ENCODE measurements at regions not wholly inside any gene's neighbourhood (a gene's known extent, or its start where the extent isn't known, plus 50 kb on each side); places are given as distances from the start of the nearest gene placed in this dataset.

GRCh38 chr4:104211657-104212056, 283.0 kb downstream of the CXXC4 start:
- 0% methylated on average over 2 of the region's 2 CpGs for WGBS (ENCODE audit: insufficient coverage, low coverage, missing lambda C conversion rate)
- Histone ChIP-seq H3K27ac (ENCODE audit: extremely low read depth, low read depth, low read length) (no peak overlapping the region), H3K79me2 (ENCODE audit: control insufficient read depth, insufficient read depth, low read length) (no peaks in the 10 kb centered on the region), H3K27me3 (ENCODE audit: control insufficient read depth in 2 of 2, insufficient read depth in 2 of 2, low read length in 2 of 2) (no peaks in the 10 kb centered on the region), H3K36me3 (ENCODE audit: control insufficient read depth, insufficient read depth, low read length) (no peaks in the 10 kb centered on the region), H4K20me1 (replicated peaks; ENCODE audit: control insufficient read depth, insufficient read depth, low read length) (no peaks in the 10 kb centered on the region), H3K9me3 (replicated peaks; ENCODE audit: control insufficient read depth, insufficient read depth, low read depth, low read length) (no peaks in the 10 kb centered on the region; the same call in 1 of the 2 replicates), H3K4me1 (replicated peaks in 1 of 2; ENCODE audit: control insufficient read depth in 2 of 2, insufficient read depth in 2 of 2, low read length in 2 of 2) (no peaks in the 10 kb centered on the region), H2AFZ (ENCODE audit: low read depth, low read length) (no peak overlapping the region), H3K4me3 (no peak overlapping the region), H3K9me1 (ENCODE audit: control insufficient read depth, insufficient read depth, low read length) (no peaks in the 10 kb centered on the region), H3K9ac (ENCODE audit: insufficient read depth in 1 of 2, low read depth in 2 of 2, low read length in 2 of 2) (no peak overlapping the region), H3K4me2 (ENCODE audit: insufficient read depth, low read length) (no peak overlapping the region)
- intact Hi-C loops (cut with micrococcal nuclease): no loop called here
- ChIA-PET POLR2A (no interaction called here), CTCF (ENCODE audit: low intra/inter-chr PET ratio) (no interaction called here)
- in situ Hi-C loops (cut with MboI): no loop called here
- peak; percentile 71 for TF ChIP-seq CEBPB (tag; IDR thresholded peaks at IDR 0.05)
- no peak for TF ChIP-seq EWSR1 (IDR thresholded peaks at IDR 0.05; ENCODE audit: borderline replicate concordance, low read depth, partially characterized antibody)
- TF ChIP-seq ZNF75A (CRISPR knock-in tag; IDR thresholded peaks at IDR 0.05): no peak
- TF ChIP-seq CEBPG (CRISPR knock-in tag; IDR thresholded peaks at IDR 0.05): no peak
- peak in 1 of 2 experiments; percentile 91; a peak in 2 of 4 replicates for TF ChIP-seq CEBPG (tag; conservative IDR thresholded peaks at IDR 0.05 in 1 of 2, IDR thresholded peaks at IDR 0.05 in 1 of 2)
- no TSS peak for BruUV-seq (replicated peaks)
- FAIRE-seq: no peak
- no peak for DNase-seq (ENCODE audit: extremely low read depth in 1 of 4, low spot score in 3 of 4)
- ATAC-seq: no peak

DNA sequence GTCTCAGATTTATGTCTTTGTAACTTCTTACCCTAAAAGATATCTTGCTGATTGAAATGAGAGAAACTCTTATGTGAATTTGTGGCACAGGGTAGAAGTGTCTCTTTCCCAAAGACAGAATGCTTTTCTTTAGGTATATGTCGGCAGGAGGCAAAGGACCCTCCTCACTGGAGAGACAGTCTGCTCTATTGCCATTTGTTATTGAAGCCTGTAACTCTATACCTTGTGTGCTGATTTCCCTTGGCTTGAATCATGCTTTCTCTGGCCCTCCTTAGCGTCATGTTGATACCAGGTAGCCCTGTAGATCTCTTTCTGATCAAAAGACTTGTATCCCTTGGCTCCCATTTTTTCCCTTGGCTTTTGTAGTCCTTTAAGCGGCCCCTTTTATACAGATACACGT, 284.3 kb downstream of the CXXC4 start:
- 3% methylated on average over 4 of the region's 4 CpGs for WGBS (ENCODE audit: insufficient coverage, low coverage, missing lambda C conversion rate)
- Histone ChIP-seq H3K27me3 (ENCODE audit: control insufficient read depth in 2 of 2, insufficient read depth in 2 of 2, low read length in 2 of 2) (no peaks in the 10 kb centered on the region), H3K36me3 (ENCODE audit: control insufficient read depth, insufficient read depth, low read length) (no peaks in the 10 kb centered on the region), H3K79me2 (ENCODE audit: control insufficient read depth, insufficient read depth, low read length) (no peaks in the 10 kb centered on the region), H3K9ac (ENCODE audit: insufficient read depth in 1 of 2, low read depth in 2 of 2, low read length in 2 of 2) (no peak overlapping the region), H3K4me1 (replicated peaks in 1 of 2; ENCODE audit: control insufficient read depth in 2 of 2, insufficient read depth in 2 of 2, low read length in 2 of 2) (no peaks in the 10 kb centered on the region), H3K9me1 (ENCODE audit: control insufficient read depth, insufficient read depth, low read length) (no peaks in the 10 kb centered on the region), H3K9me3 (replicated peaks; ENCODE audit: control insufficient read depth, insufficient read depth, low read depth, low read length) (no peaks in the 10 kb centered on the region; the same call in 1 of the 2 replicates), H4K20me1 (replicated peaks; ENCODE audit: control insufficient read depth, insufficient read depth, low read length) (no peaks in the 10 kb centered on the region), H2AFZ (ENCODE audit: low read depth, low read length) (no peak overlapping the region), H3K27ac (ENCODE audit: extremely low read depth, low read depth, low read length) (no peak overlapping the region), H3K4me2 (ENCODE audit: insufficient read depth, low read length) (no peak overlapping the region), H3K4me3 (no peak overlapping the region)
- in situ Hi-C loops (cut with MboI): no loop called here
- ATAC-seq (no peak), FAIRE-seq (no peak), DNase-seq (ENCODE audit: extremely low read depth in 1 of 4, low spot score in 3 of 4) (no peak)
- BruUV-seq (replicated peaks): no TSS peak
- POLR2A ChIA-PET: no interaction called here
- TF ChIP-seq ZNF24 (IDR thresholded peaks at IDR 0.05) (no peak), CHD2 (IDR thresholded peaks at IDR 0.05; ENCODE audit: low read depth, low read length) (no peak), DACH1 (IDR thresholded peaks at IDR 0.05; ENCODE audit: partially characterized antibody) (no peak), RBM17 (IDR thresholded peaks at IDR 0.05; ENCODE audit: borderline replicate concordance, low read depth, low read length) (no peak), EHMT2 (IDR thresholded peaks at IDR 0.05) (no peak), GABPB2 (CRISPR knock-in tag; conservative IDR thresholded peaks at IDR 0.05) (no peak), ATF4 (CRISPR knock-in tag; IDR thresholded peaks at IDR 0.05) (no peak), CBFB (CRISPR knock-in tag; IDR thresholded peaks at IDR 0.05) (no peak)
- TF ChIP-seq, protein P1, sequence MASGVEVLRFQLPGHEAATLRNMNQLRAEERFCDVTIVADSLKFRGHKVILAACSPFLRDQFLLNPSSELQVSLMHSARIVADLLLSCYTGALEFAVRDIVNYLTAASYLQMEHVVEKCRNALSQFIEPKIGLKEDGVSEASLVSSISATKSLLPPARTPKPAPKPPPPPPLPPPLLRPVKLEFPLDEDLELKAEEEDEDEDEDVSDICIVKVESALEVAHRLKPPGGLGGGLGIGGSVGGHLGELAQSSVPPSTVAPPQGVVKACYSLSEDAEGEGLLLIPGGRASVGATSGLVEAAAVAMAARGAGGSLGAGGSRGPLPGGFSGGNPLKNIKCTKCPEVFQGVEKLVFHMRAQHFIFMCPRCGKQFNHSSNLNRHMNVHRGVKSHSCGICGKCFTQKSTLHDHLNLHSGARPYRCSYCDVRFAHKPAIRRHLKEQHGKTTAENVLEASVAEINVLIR (CRISPR knock-in tag; IDR thresholded peaks at IDR 0.05): no peak
- intact Hi-C loops (cut with micrococcal nuclease): no loop called here
- CTCF ChIA-PET (ENCODE audit: low intra/inter-chr PET ratio): no interaction called here
